GM23338 (cell line): ENCODE measurements at regions not wholly inside any gene's neighbourhood (a gene's known extent, or its start where the extent isn't known, plus 50 kb on each side); places are given as distances from the start of the nearest gene placed in this dataset.

Experiments used
- ATAC-seq: fragments of 200-7000 bp; cut with Tn5 transposase; 3 replicates; pipeline ENCODE4 v1.9.1; 2020
- DNase-seq: peaks from one replicate; pipeline ENCODE4 v3.0.0-alpha.2; 2015; ENCODE audit warnings: low spot score
- H2AFZ ChIP-seq: fragments of 200-600 bp; sonication (generic); 2 replicates; pipeline ENCODE4 v1.8.0; 2016; ENCODE audit warnings: antibody characterized with exemption, mild to moderate bottlenecking, moderate library complexity
- H3F3A ChIP-seq: fragments of 200-600 bp; sonication (generic); replicated peaks from 2 replicates; pipeline ENCODE4 v1.8.0; 2017; ENCODE audit warnings: antibody characterized with exemption, mixed run types, low read depth
- H3K27ac ChIP-seq: fragments of 200-600 bp; sonication (generic); 2 replicates; pipeline ENCODE4 v1.6.1; 2016; ENCODE audit warnings: low read depth
- H3K27me3 ChIP-seq: fragments of 200-600 bp; sonication (generic); 2 replicates; pipeline ENCODE4 v1.8.0; 2016; ENCODE audit warnings: mild to moderate bottlenecking, mixed run types, moderate library complexity; ENCODE audit not compliant: insufficient read depth
- H3K36me3 ChIP-seq: fragments of 200-600 bp; sonication (generic); 2 replicates; pipeline ENCODE4 v1.8.0; 2016; ENCODE audit warnings: mild to moderate bottlenecking; ENCODE audit not compliant: insufficient read depth
- H3K4me1 ChIP-seq: fragments of 200-600 bp; sonication (generic); 2 replicates; pipeline ENCODE4 v1.8.0; 2016; ENCODE audit warnings: mild to moderate bottlenecking, moderate library complexity; ENCODE audit not compliant: insufficient read depth
- H3K4me2 ChIP-seq: fragments of 200-600 bp; sonication (generic); 2 replicates; pipeline ENCODE4 v1.7.1; 2017; ENCODE audit warnings: mixed run types
- H3K4me3 ChIP-seq: fragments of 200-600 bp; sonication (generic); 2 replicates; pipeline ENCODE4 v1.6.1; 2016; ENCODE audit warnings: mixed run types
- H3K79me2 ChIP-seq: fragments of 200-600 bp; sonication (generic); replicated peaks from 2 replicates; pipeline ENCODE4 v1.8.0; 2017; ENCODE audit warnings: mild to moderate bottlenecking; ENCODE audit not compliant: insufficient read depth
- H3K9me2 ChIP-seq: fragments of 200-600 bp; sonication (generic); 2 replicates; pipeline ENCODE4 v1.8.0; 2017; ENCODE audit not compliant: insufficient read depth
- H4K20me1 ChIP-seq: fragments of 200-600 bp; sonication (generic); replicated peaks from 2 replicates; pipeline ENCODE4 v1.8.0; 2017; ENCODE audit warnings: mild to moderate bottlenecking; ENCODE audit not compliant: insufficient read depth
- H3K27ac Mint-ChIP-seq: 2 replicates; pipeline ENCODE4 v1.8.0; 2020; ENCODE audit warnings: inconsistent platforms, mild to moderate bottlenecking, moderate library complexity, mixed read lengths
- H3K27me3 Mint-ChIP-seq: 3 replicates; pipeline ENCODE4 v1.8.0; 2022; ENCODE audit warnings: low read depth, mild to moderate bottlenecking, moderate library complexity, mixed read lengths, inconsistent platforms; ENCODE audit not compliant: insufficient read depth, poor library complexity
- H3K36me3 Mint-ChIP-seq: 3 replicates; pipeline ENCODE4 v1.8.0; 2021; ENCODE audit warnings: low read depth, mild to moderate bottlenecking, inconsistent platforms, moderate library complexity, mixed read lengths
- H3K4me1 Mint-ChIP-seq: 3 replicates; pipeline ENCODE4 v1.8.0; 2020; ENCODE audit warnings: mild to moderate bottlenecking, inconsistent platforms, mixed read lengths
- H3K4me3 Mint-ChIP-seq: 3 replicates; pipeline ENCODE4 v1.8.0; 2021; ENCODE audit warnings: moderate library complexity, mild to moderate bottlenecking, inconsistent platforms, mixed read lengths
- H3K9me3 Mint-ChIP-seq: 3 replicates; pipeline ENCODE4 v1.8.0; 2020; ENCODE audit warnings: moderate library complexity, mild to moderate bottlenecking, inconsistent platforms, mixed read lengths
- CREB1 ChIP-seq: fragments of 250-450 bp; sonication (Bioruptor Pico); IDR thresholded peaks from 2 replicates; pipeline ENCODE4 v1.5.0; 2020; ENCODE audit warnings: low read depth, mild to moderate bottlenecking, moderate library complexity
- EZH2 ChIP-seq: fragments of 200-600 bp; sonication (generic); IDR thresholded peaks from one replicate; pipeline ENCODE4 v1.8.0; 2017; ENCODE audit warnings: antibody characterized with exemption, mild to moderate bottlenecking, low read depth; ENCODE audit not compliant: unreplicated experiment
- EZH2phosphoT487 ChIP-seq: fragments of 200-600 bp; sonication (generic); IDR thresholded peaks from one replicate; pipeline ENCODE4 v1.8.1; 2018; ENCODE audit warnings: antibody characterized with exemption; ENCODE audit not compliant: unreplicated experiment
- JUNB ChIP-seq: IDR thresholded peaks from one replicate; pipeline ENCODE4 v1.6.1; 2016; ENCODE audit warnings: antibody characterized with exemption; ENCODE audit not compliant: unreplicated experiment
- NANOG ChIP-seq: IDR thresholded peaks from 2 replicates; pipeline ENCODE4 v1.6.1; 2016; ENCODE audit warnings: antibody characterized with exemption, borderline replicate concordance
- POLR2AphosphoS5 ChIP-seq: IDR thresholded peaks from 2 replicates; pipeline ENCODE4 v1.6.1; 2016; ENCODE audit warnings: antibody characterized with exemption, low read depth
- REST ChIP-seq: IDR thresholded peaks from one replicate; pipeline ENCODE4 v1.6.1; 2018; ENCODE audit warnings: antibody characterized with exemption; ENCODE audit not compliant: unreplicated experiment
- STAT1 ChIP-seq: IDR thresholded peaks from one replicate; pipeline ENCODE4 v1.6.1; 2016; ENCODE audit warnings: antibody characterized with exemption; ENCODE audit not compliant: unreplicated experiment
- ZNF114 ChIP-seq: fragments of 250-450 bp; sonication (Bioruptor Pico); IDR thresholded peaks from 2 replicates; pipeline ENCODE4 v1.5.0; 2020; ENCODE audit warnings: mild to moderate bottlenecking, moderate library complexity
- ZNF331 ChIP-seq: fragments of 250-450 bp; sonication (Bioruptor Pico); IDR thresholded peaks from 2 replicates; pipeline ENCODE4 v1.5.0; 2020; ENCODE audit warnings: low read depth, mild to moderate bottlenecking, moderate library complexity
- TF ChIP-seq, protein P1 (sequence below): IDR thresholded peaks from 2 replicates; pipeline ENCODE4 v1.6.1; 2016; ENCODE audit warnings: antibody characterized with exemption
- TF ChIP-seq, protein P2 (sequence below), 2 experiments: fragments of 200-600 bp in 1 of 2; sonication (generic) in 1 of 2; conservative IDR thresholded peaks; 2 replicates each; pipeline versions ENCODE4 v1.5.1 to v1.6.1; 2016 to 2017; ENCODE audit warnings: antibody characterized with exemption in 2 of 2, low read depth in 2 of 2, mild to moderate bottlenecking in 2 of 2, moderate library complexity in 1 of 2
- TF ChIP-seq, protein P3 (sequence below): fragments of 250-450 bp; sonication (Bioruptor Pico); IDR thresholded peaks from 2 replicates; pipeline ENCODE4 v1.5.0; 2020; ENCODE audit warnings: mild to moderate bottlenecking, moderate library complexity

DNA sequence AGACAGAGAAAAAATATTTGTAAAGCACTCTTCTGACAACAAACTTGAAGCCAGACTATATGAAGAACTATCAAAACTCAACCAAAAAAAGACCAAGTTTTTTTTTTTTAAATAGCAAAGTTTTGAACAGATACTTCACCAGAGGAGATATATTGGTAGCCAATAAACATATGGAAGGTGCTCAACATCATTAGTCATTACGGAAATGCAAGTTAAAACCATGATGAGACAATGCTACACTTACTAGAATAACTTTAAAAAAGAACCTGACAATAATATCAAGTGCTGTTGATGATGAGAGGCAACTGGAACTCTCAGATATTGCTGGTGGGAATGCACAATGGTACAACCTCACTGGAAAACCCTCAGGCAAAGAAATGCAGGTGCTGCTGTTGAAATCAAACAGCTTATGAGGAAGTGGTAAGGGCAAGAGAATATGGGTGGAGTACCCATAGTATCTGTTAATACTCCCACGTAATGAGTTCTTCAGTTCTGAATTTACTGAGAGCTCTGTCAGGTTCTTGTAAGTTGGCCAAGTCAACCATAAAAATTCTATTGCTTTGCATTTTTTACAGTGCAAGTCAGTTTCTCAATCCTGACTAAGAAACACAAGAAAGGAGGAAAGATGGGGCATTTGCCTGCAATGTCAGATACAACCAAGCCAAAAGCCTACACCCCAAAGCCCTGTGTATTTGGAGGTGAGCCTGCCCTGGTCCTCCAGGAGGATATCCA is 87.3 kb upstream of the GNAQ start:
- Mint-ChIP-seq H3K36me3 (no peaks in the 10 kb centered on the region), H3K27me3 (peaks cover 1% of the 10 kb centered on the region)
- no peaks in the 10 kb centered on the region for H3K79me2 ChIP-seq

More for the DNA sequence above, 87.3 kb upstream of the GNAQ start:
- Mint-ChIP-seq H3K4me1 (peaks cover 6% of the 10 kb centered on the region), H3K4me3 (no peak overlapping the region), H3K27ac (no peak overlapping the region), H3K9me3 (no peaks in the 10 kb centered on the region)
- Histone ChIP-seq H3K4me2 (no peak overlapping the region), H3K36me3 (no peaks in the 10 kb centered on the region), H3K4me1 (no peaks in the 10 kb centered on the region), H3F3A (no peaks in the 10 kb centered on the region), H3K4me3 (no peak overlapping the region), H2AFZ (no peak overlapping the region; the same call in 1 of the 2 replicates), H4K20me1 (no peaks in the 10 kb centered on the region), H3K27me3 (no peaks in the 10 kb centered on the region), H3K9me2 (no peaks in the 10 kb centered on the region), H3K27ac (no peak overlapping the region)
- TF ChIP-seq, protein P1, sequence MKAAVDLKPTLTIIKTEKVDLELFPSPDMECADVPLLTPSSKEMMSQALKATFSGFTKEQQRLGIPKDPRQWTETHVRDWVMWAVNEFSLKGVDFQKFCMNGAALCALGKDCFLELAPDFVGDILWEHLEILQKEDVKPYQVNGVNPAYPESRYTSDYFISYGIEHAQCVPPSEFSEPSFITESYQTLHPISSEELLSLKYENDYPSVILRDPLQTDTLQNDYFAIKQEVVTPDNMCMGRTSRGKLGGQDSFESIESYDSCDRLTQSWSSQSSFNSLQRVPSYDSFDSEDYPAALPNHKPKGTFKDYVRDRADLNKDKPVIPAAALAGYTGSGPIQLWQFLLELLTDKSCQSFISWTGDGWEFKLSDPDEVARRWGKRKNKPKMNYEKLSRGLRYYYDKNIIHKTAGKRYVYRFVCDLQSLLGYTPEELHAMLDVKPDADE, result no peak
- TF ChIP-seq JUNB (no peak), EZH2phosphoT487 (no peak), NANOG (no peak), ZNF331 (CRISPR knock-in tag) (no peak), REST (no peak), CREB1 (no peak), STAT1 (no peak), ZNF114 (CRISPR knock-in tag) (no peak), POLR2AphosphoS5 (no peak), EZH2 (no peak)
- TF ChIP-seq, protein P2, sequence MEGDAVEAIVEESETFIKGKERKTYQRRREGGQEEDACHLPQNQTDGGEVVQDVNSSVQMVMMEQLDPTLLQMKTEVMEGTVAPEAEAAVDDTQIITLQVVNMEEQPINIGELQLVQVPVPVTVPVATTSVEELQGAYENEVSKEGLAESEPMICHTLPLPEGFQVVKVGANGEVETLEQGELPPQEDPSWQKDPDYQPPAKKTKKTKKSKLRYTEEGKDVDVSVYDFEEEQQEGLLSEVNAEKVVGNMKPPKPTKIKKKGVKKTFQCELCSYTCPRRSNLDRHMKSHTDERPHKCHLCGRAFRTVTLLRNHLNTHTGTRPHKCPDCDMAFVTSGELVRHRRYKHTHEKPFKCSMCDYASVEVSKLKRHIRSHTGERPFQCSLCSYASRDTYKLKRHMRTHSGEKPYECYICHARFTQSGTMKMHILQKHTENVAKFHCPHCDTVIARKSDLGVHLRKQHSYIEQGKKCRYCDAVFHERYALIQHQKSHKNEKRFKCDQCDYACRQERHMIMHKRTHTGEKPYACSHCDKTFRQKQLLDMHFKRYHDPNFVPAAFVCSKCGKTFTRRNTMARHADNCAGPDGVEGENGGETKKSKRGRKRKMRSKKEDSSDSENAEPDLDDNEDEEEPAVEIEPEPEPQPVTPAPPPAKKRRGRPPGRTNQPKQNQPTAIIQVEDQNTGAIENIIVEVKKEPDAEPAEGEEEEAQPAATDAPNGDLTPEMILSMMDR (conservative IDR thresholded peaks at IDR 0.05; ENCODE audit: low read depth in 2 of 2), result no peak
- TF ChIP-seq, protein P3, sequence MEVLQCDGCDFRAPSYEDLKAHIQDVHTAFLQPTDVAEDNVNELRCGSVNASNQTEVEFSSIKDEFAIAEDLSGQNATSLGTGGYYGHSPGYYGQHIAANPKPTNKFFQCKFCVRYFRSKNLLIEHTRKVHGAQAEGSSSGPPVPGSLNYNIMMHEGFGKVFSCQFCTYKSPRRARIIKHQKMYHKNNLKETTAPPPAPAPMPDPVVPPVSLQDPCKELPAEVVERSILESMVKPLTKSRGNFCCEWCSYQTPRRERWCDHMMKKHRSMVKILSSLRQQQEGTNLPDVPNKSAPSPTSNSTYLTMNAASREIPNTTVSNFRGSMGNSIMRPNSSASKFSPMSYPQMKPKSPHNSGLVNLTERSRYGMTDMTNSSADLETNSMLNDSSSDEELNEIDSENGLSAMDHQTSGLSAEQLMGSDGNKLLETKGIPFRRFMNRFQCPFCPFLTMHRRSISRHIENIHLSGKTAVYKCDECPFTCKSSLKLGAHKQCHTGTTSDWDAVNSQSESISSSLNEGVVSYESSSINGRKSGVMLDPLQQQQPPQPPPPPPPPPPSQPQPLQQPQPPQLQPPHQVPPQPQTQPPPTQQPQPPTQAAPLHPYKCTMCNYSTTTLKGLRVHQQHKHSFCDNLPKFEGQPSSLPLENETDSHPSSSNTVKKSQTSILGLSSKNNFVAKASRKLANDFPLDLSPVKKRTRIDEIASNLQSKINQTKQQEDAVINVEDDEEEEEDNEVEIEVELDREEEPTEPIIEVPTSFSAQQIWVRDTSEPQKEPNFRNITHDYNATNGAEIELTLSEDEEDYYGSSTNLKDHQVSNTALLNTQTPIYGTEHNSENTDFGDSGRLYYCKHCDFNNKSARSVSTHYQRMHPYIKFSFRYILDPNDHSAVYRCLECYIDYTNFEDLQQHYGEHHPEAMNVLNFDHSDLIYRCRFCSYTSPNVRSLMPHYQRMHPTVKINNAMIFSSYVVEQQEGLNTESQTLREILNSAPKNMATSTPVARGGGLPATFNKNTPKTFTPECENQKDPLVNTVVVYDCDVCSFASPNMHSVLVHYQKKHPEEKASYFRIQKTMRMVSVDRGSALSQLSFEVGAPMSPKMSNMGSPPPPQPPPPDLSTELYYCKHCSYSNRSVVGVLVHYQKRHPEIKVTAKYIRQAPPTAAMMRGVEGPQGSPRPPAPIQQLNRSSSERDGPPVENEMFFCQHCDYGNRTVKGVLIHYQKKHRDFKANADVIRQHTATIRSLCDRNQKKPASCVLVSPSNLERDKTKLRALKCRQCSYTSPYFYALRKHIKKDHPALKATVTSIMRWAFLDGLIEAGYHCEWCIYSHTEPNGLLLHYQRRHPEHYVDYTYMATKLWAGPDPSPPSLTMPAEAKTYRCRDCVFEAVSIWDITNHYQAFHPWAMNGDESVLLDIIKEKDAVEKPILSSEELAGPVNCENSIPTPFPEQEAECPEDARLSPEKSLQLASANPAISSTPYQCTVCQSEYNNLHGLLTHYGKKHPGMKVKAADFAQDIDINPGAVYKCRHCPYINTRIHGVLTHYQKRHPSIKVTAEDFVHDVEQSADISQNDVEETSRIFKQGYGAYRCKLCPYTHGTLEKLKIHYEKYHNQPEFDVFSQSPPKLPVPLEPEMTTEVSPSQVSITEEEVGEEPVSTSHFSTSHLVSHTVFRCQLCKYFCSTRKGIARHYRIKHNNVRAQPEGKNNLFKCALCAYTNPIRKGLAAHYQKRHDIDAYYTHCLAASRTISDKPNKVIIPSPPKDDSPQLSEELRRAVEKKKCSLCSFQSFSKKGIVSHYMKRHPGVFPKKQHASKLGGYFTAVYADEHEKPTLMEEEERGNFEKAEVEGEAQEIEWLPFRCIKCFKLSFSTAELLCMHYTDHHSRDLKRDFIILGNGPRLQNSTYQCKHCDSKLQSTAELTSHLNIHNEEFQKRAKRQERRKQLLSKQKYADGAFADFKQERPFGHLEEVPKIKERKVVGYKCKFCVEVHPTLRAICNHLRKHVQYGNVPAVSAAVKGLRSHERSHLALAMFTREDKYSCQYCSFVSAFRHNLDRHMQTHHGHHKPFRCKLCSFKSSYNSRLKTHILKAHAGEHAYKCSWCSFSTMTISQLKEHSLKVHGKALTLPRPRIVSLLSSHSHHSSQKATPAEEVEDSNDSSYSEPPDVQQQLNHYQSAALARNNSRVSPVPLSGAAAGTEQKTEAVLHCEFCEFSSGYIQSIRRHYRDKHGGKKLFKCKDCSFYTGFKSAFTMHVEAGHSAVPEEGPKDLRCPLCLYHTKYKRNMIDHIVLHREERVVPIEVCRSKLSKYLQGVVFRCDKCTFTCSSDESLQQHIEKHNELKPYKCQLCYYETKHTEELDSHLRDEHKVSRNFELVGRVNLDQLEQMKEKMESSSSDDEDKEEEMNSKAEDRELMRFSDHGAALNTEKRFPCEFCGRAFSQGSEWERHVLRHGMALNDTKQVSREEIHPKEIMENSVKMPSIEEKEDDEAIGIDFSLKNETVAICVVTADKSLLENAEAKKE (CRISPR knock-in tag), result no peak
- ATAC-seq (no peak), DNase-seq (no peak)
